Suprapubic skin (tissue), 4 donors: ENCODE measurements at regions not wholly inside any gene's neighbourhood (a gene's known extent, or its start where the extent isn't known, plus 50 kb on each side); places are given as distances from the start of the nearest gene placed in this dataset.
"Not testable (repeated sequence)": the region's sequence is repeated elsewhere in the genome, so short reads cannot be mapped to it uniquely, and the experiment has no call there.

ENCODE experiments used
- DNase-seq, 2 donors: peaks; one replicate each; pipeline ENCODE4 v3.0.0-alpha.2; 2019; ENCODE audit warnings: low spot score in 2 of 2
- H3K27ac ChIP-seq: fragments of 200-600 bp; sonication (generic); one replicate; pipeline ENCODE4 v1.5.1; 2019
- H3K27me3 ChIP-seq: fragments of 200-600 bp; sonication (generic); one replicate; pipeline ENCODE4 v1.5.1; 2019
- H3K36me3 ChIP-seq: fragments of 200-600 bp; sonication (generic); one replicate; pipeline ENCODE4 v1.5.1; 2019
- H3K4me1 ChIP-seq: fragments of 200-600 bp; sonication (generic); one replicate; pipeline ENCODE4 v1.5.1; 2019
- H3K4me3 ChIP-seq: fragments of 200-600 bp; sonication (generic); one replicate; pipeline ENCODE4 v1.5.1; 2019; ENCODE audit warnings: mild to moderate bottlenecking
- H3K9me3 ChIP-seq: fragments of 200-600 bp; sonication (generic); one replicate; pipeline ENCODE4 v1.5.1; 2019
- EP300 ChIP-seq: sonication (generic); formaldehyde crosslinking; IDR thresholded peaks from one replicate; pipeline ENCODE4 v1.6.1; 2017; ENCODE audit warnings: antibody characterized with exemption
- POLR2A ChIP-seq, 2 donors: fragments of 450-650 bp; IDR thresholded peaks; one replicate each; pipeline ENCODE4 v1.6.1; 2017; ENCODE audit warnings: antibody characterized with exemption in 2 of 2, mild to moderate bottlenecking in 2 of 2, moderate library complexity in 2 of 2
- POLR2AphosphoS5 ChIP-seq, 3 donors: sonication (generic); formaldehyde crosslinking; IDR thresholded peaks; one replicate each; pipeline ENCODE4 v1.6.1; 2017; ENCODE audit warnings: antibody characterized with exemption in 3 of 3
- WGBS: methylation state at CpG from one replicate; pipeline ENCODE4 v1.1.5; 2018; 5-methylcytosine and 5-hydroxymethylcytosine counted together
- TF ChIP-seq, protein P1 (sequence below), 2 donors: fragments of 200-600 bp in 1 of 2; fragments of 450-650 bp in 1 of 2; sonication (generic) in 1 of 2; IDR thresholded peaks; one replicate each; pipeline ENCODE4 v1.5.1; 2016 to 2019; ENCODE audit warnings: antibody characterized with exemption in 2 of 2, mild to moderate bottlenecking in 1 of 2, moderate library complexity in 1 of 2

GRCh38 chr16:72597938-72598337, 426.0 kb upstream of the PMFBP1 start:
- 99% methylated on average over 3 of the region's 3 CpGs for WGBS
- H3K27me3 ChIP-seq: no peaks in the 10 kb centered on the region
- TF ChIP-seq, protein P1, sequence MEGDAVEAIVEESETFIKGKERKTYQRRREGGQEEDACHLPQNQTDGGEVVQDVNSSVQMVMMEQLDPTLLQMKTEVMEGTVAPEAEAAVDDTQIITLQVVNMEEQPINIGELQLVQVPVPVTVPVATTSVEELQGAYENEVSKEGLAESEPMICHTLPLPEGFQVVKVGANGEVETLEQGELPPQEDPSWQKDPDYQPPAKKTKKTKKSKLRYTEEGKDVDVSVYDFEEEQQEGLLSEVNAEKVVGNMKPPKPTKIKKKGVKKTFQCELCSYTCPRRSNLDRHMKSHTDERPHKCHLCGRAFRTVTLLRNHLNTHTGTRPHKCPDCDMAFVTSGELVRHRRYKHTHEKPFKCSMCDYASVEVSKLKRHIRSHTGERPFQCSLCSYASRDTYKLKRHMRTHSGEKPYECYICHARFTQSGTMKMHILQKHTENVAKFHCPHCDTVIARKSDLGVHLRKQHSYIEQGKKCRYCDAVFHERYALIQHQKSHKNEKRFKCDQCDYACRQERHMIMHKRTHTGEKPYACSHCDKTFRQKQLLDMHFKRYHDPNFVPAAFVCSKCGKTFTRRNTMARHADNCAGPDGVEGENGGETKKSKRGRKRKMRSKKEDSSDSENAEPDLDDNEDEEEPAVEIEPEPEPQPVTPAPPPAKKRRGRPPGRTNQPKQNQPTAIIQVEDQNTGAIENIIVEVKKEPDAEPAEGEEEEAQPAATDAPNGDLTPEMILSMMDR (IDR thresholded peaks at IDR 0.05): no peak
- TF ChIP-seq EP300 (no peak), POLR2A (IDR thresholded peaks at IDR 0.05) (no peak), POLR2AphosphoS5 (IDR thresholded peaks at IDR 0.05) (no peak)
- no peak overlapping the region for H3K27ac ChIP-seq
- no peaks in the 10 kb centered on the region for H3K36me3 ChIP-seq
- no peaks in the 10 kb centered on the region for H3K9me3 ChIP-seq
- H3K4me3 ChIP-seq: no peak overlapping the region
- no peaks in the 10 kb centered on the region for H3K4me1 ChIP-seq
- no peak for DNase-seq

DNA sequence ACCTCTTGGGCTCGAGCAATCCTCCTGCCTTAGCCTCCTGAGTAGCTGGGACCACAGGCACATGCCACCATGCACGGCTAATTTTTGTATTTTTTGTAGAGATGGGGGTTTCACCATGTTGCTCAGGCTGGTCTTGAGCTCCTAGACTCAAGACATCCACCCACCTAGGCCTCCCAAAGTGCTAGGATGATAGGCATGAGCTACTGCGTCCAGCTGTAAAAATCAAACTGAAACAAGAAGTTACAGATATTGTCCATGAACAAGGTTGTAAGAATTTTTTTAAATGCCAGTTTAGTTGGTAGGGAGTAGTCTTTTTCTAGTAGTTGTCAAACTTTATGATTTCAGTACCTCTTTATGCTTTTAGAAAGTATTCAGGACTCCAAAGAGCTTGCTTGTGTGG, 424.4 kb upstream of the PMFBP1 start:
- WGBS: 96% methylated on average over 3 of the region's 3 CpGs
- no peaks in the 10 kb centered on the region for H3K4me1 ChIP-seq
- no peaks in the 10 kb centered on the region for H3K9me3 ChIP-seq
- no peak overlapping the region for H3K27ac ChIP-seq
- no peaks in the 10 kb centered on the region for H3K27me3 ChIP-seq
- no peaks in the 10 kb centered on the region for H3K36me3 ChIP-seq
- TF ChIP-seq POLR2AphosphoS5 (IDR thresholded peaks at IDR 0.05): no peak
- TF ChIP-seq, protein P1 (IDR thresholded peaks at IDR 0.05): no peak
- no peak for TF ChIP-seq POLR2A (IDR thresholded peaks at IDR 0.05)
- TF ChIP-seq EP300: no peak
- no peak for DNase-seq
- no peak overlapping the region for H3K4me3 ChIP-seq

DNA sequence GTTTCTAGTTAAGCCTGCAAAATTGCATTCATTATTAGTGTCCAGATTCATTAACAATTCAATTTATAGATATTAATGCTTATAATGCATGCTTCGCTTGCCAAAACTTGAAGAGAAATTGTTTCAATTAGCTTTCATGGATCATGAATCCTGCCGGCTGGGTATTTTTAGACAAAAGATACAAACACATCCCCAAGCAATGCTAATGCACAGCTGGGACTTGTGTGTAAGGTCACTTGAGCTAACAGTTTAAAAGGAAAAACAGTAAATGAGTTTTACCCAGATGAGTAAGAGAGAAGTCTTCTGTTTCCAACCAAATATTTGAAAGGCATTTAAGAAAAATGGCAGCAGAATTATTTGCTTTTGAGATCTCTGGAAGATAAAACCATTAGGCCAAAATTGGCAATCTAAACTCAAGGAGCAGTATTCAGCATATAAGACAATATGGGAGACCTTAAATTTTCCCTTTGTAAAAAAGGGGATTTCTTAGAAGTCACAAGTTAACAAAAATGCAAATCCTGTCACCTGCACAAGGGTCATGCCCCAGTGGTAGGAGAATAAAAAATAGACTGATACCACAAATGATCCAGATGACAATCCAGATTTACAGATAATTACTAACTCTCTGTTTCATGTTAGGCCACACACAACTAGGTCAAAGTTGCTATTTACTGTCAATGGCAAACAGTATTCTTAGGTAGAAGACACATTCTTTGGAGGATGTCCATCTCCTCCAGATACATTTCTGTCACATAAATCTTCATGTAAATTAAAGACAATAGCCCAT, 418.4 kb upstream of the PMFBP1 start:
- H3K27ac ChIP-seq: no peak overlapping the region
- no peaks in the 10 kb centered on the region for H3K4me1 ChIP-seq
- 68% methylated on average over 2 of the region's 2 CpGs for WGBS
- H3K36me3 ChIP-seq: no peaks in the 10 kb centered on the region
- no peak for DNase-seq
- no peaks in the 10 kb centered on the region for H3K9me3 ChIP-seq
- H3K27me3 ChIP-seq: no peaks in the 10 kb centered on the region
- no peak overlapping the region for H3K4me3 ChIP-seq
- TF ChIP-seq, protein P1 (IDR thresholded peaks at IDR 0.05): no peak
- TF ChIP-seq EP300 (no peak), POLR2AphosphoS5 (IDR thresholded peaks at IDR 0.05) (no peak), POLR2A (IDR thresholded peaks at IDR 0.05) (no peak)

DNA sequence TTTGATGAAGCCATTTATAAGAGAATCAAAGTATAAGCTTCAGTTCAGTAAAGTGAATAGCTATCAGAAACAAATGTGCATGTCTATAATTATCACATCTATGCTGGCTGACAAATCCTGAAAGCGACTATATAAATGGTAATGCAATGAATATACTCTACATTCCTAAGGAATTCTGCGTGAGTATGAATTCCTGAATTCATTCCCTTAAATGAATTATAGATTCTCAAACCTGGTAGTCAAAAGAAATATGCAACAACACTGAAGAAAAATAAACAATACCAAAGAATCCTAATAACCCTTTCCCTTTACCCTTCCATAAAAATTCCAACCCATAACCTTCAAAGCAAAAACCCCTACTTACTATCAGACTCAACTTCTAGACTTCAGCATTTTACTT, 416.6 kb upstream of the PMFBP1 start:
- 73% methylated on average over 2 of the region's 2 CpGs for WGBS
- no peak overlapping the region for H3K4me3 ChIP-seq

GRCh38 chr16:72578061-72578460, 406.1 kb upstream of the PMFBP1 start:
- H3K4me1 ChIP-seq, H3K27ac ChIP-seq, H3K27me3 ChIP-seq, H3K9me3 ChIP-seq, H3K4me3 ChIP-seq, DNase-seq, H3K36me3 ChIP-seq: not testable (repeated sequence)
- 96% methylated on average over 9 of the region's 9 CpGs for WGBS

More for the DNA sequence above, 416.6 kb upstream of the PMFBP1 start:
- H3K36me3 ChIP-seq: no peaks in the 10 kb centered on the region
- no peaks in the 10 kb centered on the region for H3K9me3 ChIP-seq
- no peak overlapping the region for H3K27ac ChIP-seq
- DNase-seq: no peak
- no peaks in the 10 kb centered on the region for H3K4me1 ChIP-seq
- TF ChIP-seq POLR2AphosphoS5 (IDR thresholded peaks at IDR 0.05): no peak
- TF ChIP-seq EP300: no peak
- TF ChIP-seq, protein P1 (IDR thresholded peaks at IDR 0.05): no peak
- TF ChIP-seq POLR2A (IDR thresholded peaks at IDR 0.05): no peak
- H3K27me3 ChIP-seq: no peaks in the 10 kb centered on the region

- H3K27me3 ChIP-seq: no peaks in the 10 kb centered on the region
- TF ChIP-seq POLR2AphosphoS5 (IDR thresholded peaks at IDR 0.05): no peak
- no peak for TF ChIP-seq POLR2A (IDR thresholded peaks at IDR 0.05)
- no peak for TF ChIP-seq EP300
- TF ChIP-seq, protein P1 (IDR thresholded peaks at IDR 0.05): no peak
- H3K4me3 ChIP-seq: no peak overlapping the region
- WGBS: 100% methylated on average over 3 of the region's 3 CpGs
- no peaks in the 10 kb centered on the region for H3K9me3 ChIP-seq
- no peaks in the 10 kb centered on the region for H3K36me3 ChIP-seq
- no peak for DNase-seq
- H3K4me1 ChIP-seq: no peaks in the 10 kb centered on the region
- H3K27ac ChIP-seq: no peak overlapping the region
Measured at GRCh38 chr16:72576189-72576588, 404.2 kb upstream of the PMFBP1 start.
